ENCODE measurements at regions not wholly inside any gene's neighbourhood (a gene's known extent, or its start where the extent isn't known, plus 50 kb on each side); places are given as distances from the start of the nearest gene placed in this dataset.

DNA sequence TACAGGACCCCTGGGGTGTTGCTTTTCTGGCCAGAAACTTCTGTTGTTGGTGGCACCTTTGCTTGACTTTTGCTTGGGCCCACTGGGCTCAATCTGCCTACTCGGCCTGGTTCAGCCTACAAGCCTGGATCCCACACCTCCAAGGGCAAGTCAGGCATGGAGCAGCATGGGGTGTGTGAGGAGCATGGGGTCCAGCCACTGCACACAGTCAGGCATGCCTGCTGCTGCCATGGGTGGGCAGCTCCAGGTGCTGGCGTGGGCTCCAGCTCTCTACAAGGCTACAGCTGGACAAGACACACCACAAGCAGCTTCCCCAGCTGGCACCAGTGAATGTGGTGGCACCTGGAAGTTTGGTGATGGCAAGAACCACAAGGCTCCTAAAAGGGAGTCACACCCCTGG is 1683.1 kb upstream of the ADGRL3 start:
- no peak for TF ChIP-seq POLR2A (IDR thresholded peaks at IDR 0.05)
- TF ChIP-seq, protein P1, sequence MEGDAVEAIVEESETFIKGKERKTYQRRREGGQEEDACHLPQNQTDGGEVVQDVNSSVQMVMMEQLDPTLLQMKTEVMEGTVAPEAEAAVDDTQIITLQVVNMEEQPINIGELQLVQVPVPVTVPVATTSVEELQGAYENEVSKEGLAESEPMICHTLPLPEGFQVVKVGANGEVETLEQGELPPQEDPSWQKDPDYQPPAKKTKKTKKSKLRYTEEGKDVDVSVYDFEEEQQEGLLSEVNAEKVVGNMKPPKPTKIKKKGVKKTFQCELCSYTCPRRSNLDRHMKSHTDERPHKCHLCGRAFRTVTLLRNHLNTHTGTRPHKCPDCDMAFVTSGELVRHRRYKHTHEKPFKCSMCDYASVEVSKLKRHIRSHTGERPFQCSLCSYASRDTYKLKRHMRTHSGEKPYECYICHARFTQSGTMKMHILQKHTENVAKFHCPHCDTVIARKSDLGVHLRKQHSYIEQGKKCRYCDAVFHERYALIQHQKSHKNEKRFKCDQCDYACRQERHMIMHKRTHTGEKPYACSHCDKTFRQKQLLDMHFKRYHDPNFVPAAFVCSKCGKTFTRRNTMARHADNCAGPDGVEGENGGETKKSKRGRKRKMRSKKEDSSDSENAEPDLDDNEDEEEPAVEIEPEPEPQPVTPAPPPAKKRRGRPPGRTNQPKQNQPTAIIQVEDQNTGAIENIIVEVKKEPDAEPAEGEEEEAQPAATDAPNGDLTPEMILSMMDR (IDR thresholded peaks at IDR 0.05), result no peak
